SK-N-SH (cell line): ENCODE measurements at regions not wholly inside any gene's neighbourhood (a gene's known extent, or its start where the extent isn't known, plus 50 kb on each side); places are given as distances from the start of the nearest gene placed in this dataset.

ENCODE experiments used
- CTCF ChIA-PET: fragments of 300-600, 350-600 bp; formaldehyde crosslinking; extraction: SDS; loops from one replicate; lab custom pipeline; 2021; lab: Yijun Ruan, JAX
- POLR2A ChIA-PET: fragments of 350-600 bp; sonication (Branson Sonifier 250); formaldehyde crosslinking; extraction: SDS; loops from one replicate; lab custom pipeline; 2020; ENCODE audit warnings: antibody characterized with exemption, inconsistent platforms; lab: Yijun Ruan, JAX
- DNase-seq: peaks from one replicate; pipeline ENCODE4 v3.0.0; 2012
- H2AFZ ChIP-seq: fragments of 200-600 bp; sonication (generic); 2 replicates; pipeline ENCODE4 v1.8.1; 2016; ENCODE audit warnings: antibody characterized with exemption, mild to moderate bottlenecking, low read depth
- H3F3A ChIP-seq: fragments of 200-600 bp; sonication (generic); replicated peaks from 2 replicates; pipeline ENCODE3; 2016; ENCODE audit warnings: antibody characterized with exemption, mild to moderate bottlenecking; ENCODE audit not compliant: insufficient read depth
- H3K27ac ChIP-seq, 2 experiments: fragments of 200-500 bp in 1 of 2; fragments of 200-600 bp in 1 of 2; sonication (Bioruptor generic) in 1 of 2; sonication (generic), shearing (Covaris generic) in 1 of 2; 2 replicates each; pipeline versions ENCODE4 v1.5.1 to v1.6.1; 2014 to 2016; ENCODE audit warnings: low read depth in 2 of 2, inconsistent platforms in 1 of 2, low read length in 1 of 2, mild to moderate bottlenecking in 1 of 2, mixed read lengths in 1 of 2
- H3K27me3 ChIP-seq: fragments of 200-600 bp; sonication (generic), shearing (Covaris generic); 2 replicates; pipeline ENCODE4 v1.6.1; 2016; ENCODE audit warnings: mixed run types; ENCODE audit not compliant: insufficient read depth
- H3K36me3 ChIP-seq, 2 experiments: fragments of 200-500 bp in 1 of 2; fragments of 200-600 bp in 1 of 2; sonication (Bioruptor generic) in 1 of 2; sonication (generic) in 1 of 2; replicated peaks in 1 of 2; 2 replicates each; pipeline versions ENCODE3 to v1.5.1; 2014 to 2016; ENCODE audit warnings: low read length in 1 of 2, mild to moderate bottlenecking in 1 of 2; ENCODE audit not compliant: insufficient read depth in 2 of 2, control insufficient read depth in 1 of 2
- H3K4me1 ChIP-seq, 2 experiments: fragments of 200-500 bp in 1 of 2; fragments of 200-600 bp in 1 of 2; sonication (Bioruptor generic) in 1 of 2; sonication (generic), shearing (Covaris generic) in 1 of 2; 2 replicates each; pipeline versions ENCODE4 v1.5.1 to v1.6.1; 2014 to 2016; ENCODE audit warnings: low read depth in 1 of 2, low read length in 1 of 2, mixed run types in 1 of 2; ENCODE audit not compliant: insufficient read depth in 2 of 2, control insufficient read depth in 1 of 2
- H3K4me2 ChIP-seq: fragments of 200-600 bp; sonication (generic), shearing (Covaris generic); 2 replicates; pipeline ENCODE4 v1.6.1; 2017; ENCODE audit warnings: mixed run types
- H3K4me3 ChIP-seq, 2 experiments: fragments of 200-500 bp in 1 of 2; fragments of 200-600 bp in 1 of 2; sonication (Bioruptor generic) in 1 of 2; sonication (generic), shearing (Covaris generic) in 1 of 2; 2 replicates each; pipeline versions ENCODE4 v1.5.1 to v1.8.1; 2014 to 2016; ENCODE audit warnings: low read depth in 2 of 2, inconsistent platforms in 1 of 2, low read length in 1 of 2, mild to moderate bottlenecking in 1 of 2, mixed read lengths in 1 of 2, moderate library complexity in 1 of 2
- H3K79me2 ChIP-seq: fragments of 200-600 bp; sonication (generic); 2 replicates; pipeline ENCODE4 v1.8.1; 2017; ENCODE audit warnings: mild to moderate bottlenecking; ENCODE audit not compliant: insufficient read depth
- H3K9ac ChIP-seq: fragments of 200-600 bp; sonication (generic); 2 replicates; pipeline ENCODE4 v1.6.1; 2017; ENCODE audit warnings: mixed run types
- H3K9me2 ChIP-seq: fragments of 200-600 bp; sonication (generic); 2 replicates; pipeline ENCODE4 v1.6.1; 2017; ENCODE audit warnings: mixed run types
- H3K9me3 ChIP-seq: fragments of 200-600 bp; sonication (generic); 2 replicates; pipeline ENCODE4 v1.6.1; 2017; ENCODE audit warnings: mixed run types, mild to moderate bottlenecking, moderate library complexity
- H4K20me1 ChIP-seq: fragments of 200-600 bp; sonication (generic); 2 replicates; pipeline ENCODE4 v1.6.1; 2017; ENCODE audit warnings: mild to moderate bottlenecking, mixed run types; ENCODE audit not compliant: insufficient read depth
- CHD2 ChIP-seq: fragments of 150-350 bp; IDR thresholded peaks from 2 replicates; pipeline ENCODE4 v1.6.1; 2018; ENCODE audit warnings: low read length; ENCODE audit not compliant: partially characterized antibody
- CTCF ChIP-seq: fragments of 200-600 bp; sonication (generic); IDR thresholded peaks from 2 replicates; pipeline ENCODE4 v1.6.1; 2017; ENCODE audit warnings: antibody characterized with exemption, mild to moderate bottlenecking, moderate library complexity
- ELF1 ChIP-seq: IDR thresholded peaks from 2 replicates; pipeline ENCODE4 v1.4.0; 2012
- FOSL2 ChIP-seq: IDR thresholded peaks from 2 replicates; pipeline ENCODE4 v1.4.0; 2012; ENCODE audit warnings: low read depth, mild to moderate bottlenecking, moderate library complexity, borderline replicate concordance
- FOXJ3 ChIP-seq: sonication (generic); formaldehyde crosslinking; IDR thresholded peaks from 2 replicates; pipeline ENCODE4 v1.5.1; 2020; ENCODE audit warnings: mild to moderate bottlenecking, missing genetic modification reagents
- GABPA ChIP-seq: IDR thresholded peaks from 2 replicates; pipeline ENCODE4 v1.4.0; 2012; ENCODE audit warnings: low read depth, mild to moderate bottlenecking
- GATA2 ChIP-seq: sonication (generic); formaldehyde crosslinking; IDR thresholded peaks from 2 replicates; pipeline ENCODE4 v1.5.0; 2020; ENCODE audit warnings: mild to moderate bottlenecking, missing genetic modification reagents
- IRF3 ChIP-seq: fragments of 150-350 bp; IDR thresholded peaks from 2 replicates; pipeline ENCODE4 v1.6.1; 2016; ENCODE audit warnings: mild to moderate bottlenecking, low read depth, low read length
- NFIC ChIP-seq: IDR thresholded peaks from 2 replicates; pipeline ENCODE4 v1.4.0; 2012; ENCODE audit warnings: borderline replicate concordance
- POLR2AphosphoS5 ChIP-seq: IDR thresholded peaks from 2 replicates; pipeline ENCODE4 v1.6.1; 2012; ENCODE audit warnings: low read depth, low read length
- RCOR1 ChIP-seq: fragments of 150-350 bp; IDR thresholded peaks from 2 replicates; pipeline ENCODE4 v1.6.1; 2017; ENCODE audit warnings: antibody characterized with exemption, low read length
- REST ChIP-seq: IDR thresholded peaks from 2 replicates; pipeline ENCODE4 v1.6.1; 2012; ENCODE audit warnings: mild to moderate bottlenecking, low read depth, low read length, moderate library complexity
- RFX5 ChIP-seq: IDR thresholded peaks from 2 replicates; pipeline ENCODE4 v1.6.1; 2012; ENCODE audit warnings: mild to moderate bottlenecking, improper control_type of control experiment, low read length
- SIN3A ChIP-seq: IDR thresholded peaks from 2 replicates; pipeline ENCODE4 v1.6.1; 2012; ENCODE audit warnings: low read depth, mild to moderate bottlenecking, low read length, moderate library complexity, borderline replicate concordance
- SMC3 ChIP-seq: IDR thresholded peaks from 2 replicates; pipeline ENCODE4 v1.6.1; 2012; ENCODE audit warnings: low read depth, low read length, improper control_type of control experiment
- ZBTB33 ChIP-seq: IDR thresholded peaks from 2 replicates; pipeline ENCODE4 v1.4.0; 2012; ENCODE audit warnings: low read depth, borderline replicate concordance
- WGBS: methylation state at CpG from one replicate; pipeline ENCODE4 v1.1.6; 2017; ENCODE audit warnings: low lambda C conversion rate; 5-methylcytosine and 5-hydroxymethylcytosine counted together

GRCh38 chr1:184329245-184329953, 57.4 kb upstream of the C1orf21 start:
- no peak overlapping the region for H3K4me2 ChIP-seq
- H3K79me2 ChIP-seq, result no peaks in the 10 kb centered on the region
- H3K36me3 ChIP-seq, result no peaks in the 10 kb centered on the region
- no peaks in the 10 kb centered on the region for H3K9me2 ChIP-seq
- H2AFZ ChIP-seq, result no peak overlapping the region
- H3K9me3 ChIP-seq, result no peaks in the 10 kb centered on the region
- no peaks in the 10 kb centered on the region for H3K4me1 ChIP-seq
- CTCF ChIA-PET, result interaction anchor here (2.6 kb wide), 1 partner anchor 335 kb away, joined by 10 read pairs; no protein-coding TSS in a partner anchor
- 79% methylated on average over 7 of the region's 7 CpGs for WGBS
- no peaks in the 10 kb centered on the region for H3K27me3 ChIP-seq
- H3K4me3 ChIP-seq, result no peak overlapping the region
- H3K9ac ChIP-seq, result no peak overlapping the region
- TF ChIP-seq SIN3A (no peak), NFIC (no peak), FOXJ3 (CRISPR knock-in tag) (no peak), SMC3 (no peak), GATA2 (CRISPR knock-in tag) (no peak), ZBTB33 (no peak), POLR2AphosphoS5 (no peak), CTCF (no peak), ELF1 (no peak), GABPA (no peak), RCOR1 (no peak), RFX5 (no peak), IRF3 (no peak), REST (no peak), FOSL2 (no peak), CHD2 (no peak)
- TF ChIP-seq, all 33 proteins: peak for 0
- DNase-seq, result no peak
- H3K27ac ChIP-seq, result no peak overlapping the region
- no peaks in the 10 kb centered on the region for H4K20me1 ChIP-seq
- no peaks in the 10 kb centered on the region for H3F3A ChIP-seq
- POLR2A ChIA-PET, result no interaction called here
